GM12878 (cell line): ENCODE measurements at regions not wholly inside any gene's neighbourhood (a gene's known extent, or its start where the extent isn't known, plus 50 kb on each side); places are given as distances from the start of the nearest gene placed in this dataset.

ENCODE experiments used
- ATAC-seq: fragments of 200-7000 bp; cut with Tn5 transposase; 3 replicates; pipeline ENCODE4 v1.9.1; 2020; ENCODE audit warnings: mild to moderate bottlenecking, moderate library complexity
- BruUV-seq: library from RNA; stranded (reverse); fragments of 400-500 nt; replicated peaks from 2 replicates; lab custom pipeline; 2021; lab: Mats Ljungman, UMichigan
- CTCF ChIA-PET: fragments of 300-600 bp; sonication (Branson Sonifier 250); formaldehyde crosslinking; extraction: SDS; loops from one replicate; lab custom pipeline; 2021; ENCODE audit warnings: inconsistent platforms; lab: Yijun Ruan, JAX
- POLR2A ChIA-PET: fragments of 350-600 bp; formaldehyde crosslinking; extraction: SDS; loops from one replicate; lab custom pipeline; 2021; ENCODE audit warnings: inconsistent platforms; lab: Charles Lee
- RAD21 ChIA-PET: fragments of 300-600 bp; sonication (Branson Sonifier 250); formaldehyde crosslinking; loops from one replicate; lab custom pipeline; 2023; ENCODE audit warnings: antibody characterized with exemption; ENCODE audit not compliant: unreplicated experiment; lab: Charles Lee
- SMC1A ChIA-PET: fragments of 300-600 bp; sonication (Branson Sonifier 250); formaldehyde crosslinking; loops from one replicate; lab custom pipeline; 2023; ENCODE audit not compliant: unreplicated experiment, uncharacterized antibody; lab: Charles Lee
- DNase-seq: peaks from one replicate; pipeline ENCODE4 v3.0.0-alpha.2; 2011; ENCODE audit warnings: low read depth, low spot score
- FAIRE-seq: peaks from 3 replicates; lab custom pipeline; 2011; peaks lifted over from hg19 to GRCh38; lab: Jason Lieb, UNC
- H2AFZ ChIP-seq: 2 replicates; pipeline ENCODE4 v1.6.0; 2011; ENCODE audit warnings: low read depth, low read length, control low read depth; ENCODE audit not compliant: control insufficient read depth
- H3K27ac ChIP-seq: 2 replicates; pipeline ENCODE4 v1.5.1; 2011; ENCODE audit warnings: control low read depth; ENCODE audit not compliant: control insufficient read depth, insufficient read depth
- H3K27me3 ChIP-seq, 2 experiments: replicated peaks in 1 of 2; 2 replicates each; pipeline versions ENCODE4 v1.6.0 to v1.6.1; 2011; ENCODE audit warnings: low read length in 1 of 2; ENCODE audit not compliant: control insufficient read depth in 2 of 2, insufficient read depth in 2 of 2
- H3K36me3 ChIP-seq, 2 experiments: 2 replicates each; pipeline ENCODE4 v1.5.1; 2011; ENCODE audit warnings: low read length in 1 of 2; ENCODE audit not compliant: control insufficient read depth in 2 of 2, insufficient read depth in 2 of 2
- H3K4me1 ChIP-seq: 2 replicates; pipeline ENCODE4 v1.6.1; 2011; ENCODE audit warnings: mild to moderate bottlenecking, low read length, moderate library complexity, mixed read lengths; ENCODE audit not compliant: control insufficient read depth, insufficient read depth
- H3K4me2 ChIP-seq: 2 replicates; pipeline ENCODE4 v1.6.0; 2011; ENCODE audit warnings: control low read depth; ENCODE audit not compliant: control insufficient read depth, insufficient read depth
- H3K4me3 ChIP-seq: fragments of 200-600 bp; sonication (generic); 2 replicates; pipeline ENCODE4 v1.5.1; 2016
- H3K79me2 ChIP-seq: 2 replicates; pipeline ENCODE4 v1.6.0; 2011; ENCODE audit warnings: low read length; ENCODE audit not compliant: control insufficient read depth, insufficient read depth
- H3K9ac ChIP-seq: 2 replicates; pipeline ENCODE4 v1.8.0; 2011; ENCODE audit warnings: low read length, control low read depth, mixed read lengths; ENCODE audit not compliant: control insufficient read depth, insufficient read depth
- H3K9me3 ChIP-seq: replicated peaks from 3 replicates; pipeline ENCODE4 v1.5.1; 2011; ENCODE audit warnings: mild to moderate bottlenecking, low read length; ENCODE audit not compliant: control insufficient read depth, insufficient read depth
- H4K20me1 ChIP-seq: 2 replicates; pipeline ENCODE4 v1.6.0; 2011; ENCODE audit not compliant: control insufficient read depth, insufficient read depth
- BCL3 ChIP-seq: IDR thresholded peaks from 2 replicates; pipeline ENCODE4 v1.6.1; 2011; ENCODE audit warnings: borderline replicate concordance, low read depth, mild to moderate bottlenecking, moderate library complexity, low read length; ENCODE audit not compliant: insufficient read depth, poor library complexity, severe bottlenecking
- DPF2 ChIP-seq: fragments of 450-650 bp; IDR thresholded peaks from 2 replicates; pipeline ENCODE4 v1.6.1; 2017; ENCODE audit warnings: mild to moderate bottlenecking
- EGR1 ChIP-seq, 2 experiments: IDR thresholded peaks; 1 replicate in 1 of 2; 2 replicates in 1 of 2; pipeline ENCODE4 v1.6.1; 2011 to 2012; ENCODE audit warnings: low read depth in 2 of 2, low read length in 2 of 2, borderline replicate concordance in 1 of 2, mild to moderate bottlenecking in 1 of 2, moderate library complexity in 1 of 2
- JUND ChIP-seq: IDR thresholded peaks from 2 replicates; pipeline ENCODE4 v1.6.1; 2012; ENCODE audit warnings: low read depth, mild to moderate bottlenecking, low read length, improper control_type of control experiment, moderate library complexity
- KDM1A ChIP-seq: fragments of 200-600 bp; sonication (generic); IDR thresholded peaks from 2 replicates; pipeline ENCODE4 v1.6.1; 2016; ENCODE audit warnings: borderline replicate concordance
- MXI1 ChIP-seq: fragments of 150-350 bp; IDR thresholded peaks from 2 replicates; pipeline ENCODE4 v1.6.1; 2011; ENCODE audit warnings: low read depth, mild to moderate bottlenecking, inconsistent platforms, low read length, improper control_type of control experiment
- NFYB ChIP-seq: IDR thresholded peaks from 2 replicates; pipeline ENCODE4 v1.6.1; 2011; ENCODE audit warnings: low read depth, mild to moderate bottlenecking, low read length, improper control_type of control experiment, moderate library complexity; ENCODE audit not compliant: insufficient read depth
- NR2C2 ChIP-seq: IDR thresholded peaks from 2 replicates; pipeline ENCODE4 v1.6.1; 2011; ENCODE audit warnings: borderline replicate concordance, low read depth; ENCODE audit not compliant: control insufficient read depth, insufficient read length
- NR2F1 ChIP-seq: fragments of 450-650 bp; conservative IDR thresholded peaks from 2 replicates; pipeline ENCODE4 v1.6.1; 2017; ENCODE audit warnings: mild to moderate bottlenecking
- PKNOX1 ChIP-seq: fragments of 450-650 bp; IDR thresholded peaks from 2 replicates; pipeline ENCODE4 v1.6.1; 2016; ENCODE audit warnings: mild to moderate bottlenecking
- PRDM15 ChIP-seq: fragments of 450-650 bp; formaldehyde crosslinking; IDR thresholded peaks from 2 replicates; pipeline ENCODE4 v1.4.0; 2020; ENCODE audit warnings: mild to moderate bottlenecking, moderate library complexity
- RBBP5 ChIP-seq: fragments of 200-600 bp; sonication (generic); conservative IDR thresholded peaks from 2 replicates; pipeline ENCODE4 v1.6.1; 2016
- RCOR1 ChIP-seq: conservative IDR thresholded peaks from 2 replicates; pipeline ENCODE4 v1.6.1; 2012; ENCODE audit warnings: low read depth, low read length, improper control_type of control experiment
- SMC3 ChIP-seq: IDR thresholded peaks from 2 replicates; pipeline ENCODE4 v1.6.1; 2011; ENCODE audit warnings: low read length, improper control_type of control experiment, borderline replicate concordance
- SRF ChIP-seq, 2 experiments: IDR thresholded peaks; 2 replicates each; pipeline ENCODE4 v1.6.1; 2011; ENCODE audit warnings: low read depth in 2 of 2, low read length in 2 of 2, mild to moderate bottlenecking in 1 of 2, moderate library complexity in 1 of 2
- USF1 ChIP-seq: IDR thresholded peaks from 2 replicates; pipeline ENCODE4 v1.6.1; 2011; ENCODE audit warnings: borderline replicate concordance, low read depth, mild to moderate bottlenecking, moderate library complexity, mixed read lengths, low read length; ENCODE audit not compliant: insufficient read depth; ENCODE audit errors: extremely low read length
- WGBS: methylation state at CpG from one replicate; pipeline ENCODE4 v1.1.6; 2016; ENCODE audit warnings: low lambda C conversion rate; ENCODE audit not compliant: insufficient replicate concordance, insufficient coverage; ENCODE audit errors: missing lambda C conversion rate; 5-methylcytosine and 5-hydroxymethylcytosine counted together
- in situ Hi-C: fragments of 300-500 bp; cut with MboI; formaldehyde crosslinking; loops from 9 replicates; pipeline ENCODE4 v1.14.3; 2018; ENCODE audit warnings: mixed read lengths
- intact Hi-C: fragments of 100-400 bp; cut with micrococcal nuclease; formaldehyde crosslinking; loops from one replicate; pipeline ENCODE4 v1.14.2; 2022; ENCODE audit not compliant: unreplicated experiment

GRCh38 chr12:29867823-29868222, 84.1 kb upstream of the TMTC1 start:
- RAD21 ChIA-PET, result no interaction called here
- CTCF ChIA-PET, result no interaction called here
- BruUV-seq, result no TSS peak
- TF ChIP-seq PKNOX1 (no peak), RCOR1 (no peak), SRF (IDR thresholded peaks at IDR 0.05; ENCODE audit: low read depth in 2 of 2, low read length in 2 of 2) (no peak), BCL3 (no peak), KDM1A (no peak), DPF2 (no peak), NR2C2 (no peak), SMC3 (no peak), RBBP5 (no peak), JUND (no peak), USF1 (no peak), PRDM15 (no peak), NR2F1 (no peak), NFYB (no peak), EGR1 (IDR thresholded peaks at IDR 0.05; ENCODE audit: borderline replicate concordance in 1 of 2, low read depth in 2 of 2, low read length in 2 of 2) (no peak), MXI1 (no peak)

More at GRCh38 chr12:29867823-29868222, 84.1 kb upstream of the TMTC1 start:
- Histone ChIP-seq H3K4me1 (no peaks in the 10 kb centered on the region), H3K27me3 (no peaks in the 10 kb centered on the region), H4K20me1 (no peaks in the 10 kb centered on the region), H3K36me3 (no peaks in the 10 kb centered on the region), H3K79me2 (no peaks in the 10 kb centered on the region), H3K4me3 (no peak overlapping the region), H3K9ac (no peak overlapping the region), H3K4me2 (no peak overlapping the region), H2AFZ (no peak overlapping the region), H3K27ac (no peak overlapping the region), H3K9me3 (no peaks in the 10 kb centered on the region)
- intact Hi-C loops (no loop called here), in situ Hi-C loops (no loop called here)
- SMC1A ChIA-PET, result interaction anchor here (1.1 kb wide), 1 partner anchor 31 kb away, joined by 3 read pairs; no protein-coding TSS in a partner anchor
- FAIRE-seq (no peak), ATAC-seq (no peak), DNase-seq (no peak)
- POLR2A ChIA-PET, result no interaction called here
- 33% methylated on average over 6 of the region's 6 CpGs for WGBS
